Hematopoietic multipotent progenitor cell treated with erythropoietin and hydrocortisone succinate and interleukin-3 and kit ligand, for 8 days (in vitro differentiated cells): ENCODE measurements at regions not wholly inside any gene's neighbourhood (a gene's known extent, or its start where the extent isn't known, plus 50 kb on each side); places are given as distances from the start of the nearest gene placed in this dataset.

Experiments used
- DNase-seq: peaks from one replicate; pipeline ENCODE4 v3.0.0-alpha.2; 2015

- DNase-seq = no peak
These were observed 669.1 kb upstream of the PCDH20 start for GRCh38 chr13:62084728-62085127.

GRCh38 chr13:62067821-62068220, 652.2 kb upstream of the PCDH20 start:
- DNase-seq = no peak

- no peak for DNase-seq
These were observed 649.4 kb upstream of the PCDH20 start for GRCh38 chr13:62065016-62065415.

GRCh38 chr13:62061751-62062150, 646.1 kb upstream of the PCDH20 start:
- DNase-seq = no peak

- no peak for DNase-seq
These were observed 644.9 kb upstream of the PCDH20 start for GRCh38 chr13:62060570-62060969.

- DNase-seq = no peak
These were observed 641.6 kb upstream of the PCDH20 start for GRCh38 chr13:62057286-62057685.

- DNase-seq = no peak
These were observed 634.3 kb upstream of the PCDH20 start for GRCh38 chr13:62049992-62050391.

- DNase-seq = no peak
These were observed 630.9 kb upstream of the PCDH20 start for GRCh38 chr13:62046512-62046911.

- no peak for DNase-seq
These were observed 628.0 kb upstream of the PCDH20 start for GRCh38 chr13:62043600-62043999.

- DNase-seq = no peak
These were observed 625.2 kb upstream of the PCDH20 start for GRCh38 chr13:62040806-62041205.

- DNase-seq = no peak
These were observed 624.4 kb upstream of the PCDH20 start for GRCh38 chr13:62040078-62040477.

GRCh38 chr13:62038214-62038613, 622.6 kb upstream of the PCDH20 start:
- no peak for DNase-seq

GRCh38 chr13:62035981-62036380, 620.3 kb upstream of the PCDH20 start:
- DNase-seq = peak; percentile 70

GRCh38 chr13:62033934-62034333, 618.3 kb upstream of the PCDH20 start:
- DNase-seq = no peak

GRCh38 chr13:62022369-62022768, 606.7 kb upstream of the PCDH20 start:
- no peak for DNase-seq

GRCh38 chr13:62019858-62020257, 604.2 kb upstream of the PCDH20 start:
- DNase-seq = no peak

- peak; percentile 33 for DNase-seq
These were observed 598.6 kb upstream of the PCDH20 start for GRCh38 chr13:62014299-62014698.

- no peak for DNase-seq
These were observed 587.8 kb upstream of the PCDH20 start for GRCh38 chr13:62003452-62003851.

- DNase-seq = no peak
These were observed 578.5 kb upstream of the PCDH20 start for GRCh38 chr13:61994174-61994573.

GRCh38 chr13:61989978-61990377, 574.3 kb upstream of the PCDH20 start:
- DNase-seq = no peak

- DNase-seq = no peak
These were observed 573.2 kb upstream of the PCDH20 start for GRCh38 chr13:61988810-61989209.

GRCh38 chr13:61975001-61975400, 559.4 kb upstream of the PCDH20 start:
- DNase-seq = no peak

GRCh38 chr13:61965756-61966155, 550.1 kb upstream of the PCDH20 start:
- DNase-seq = no peak

- DNase-seq = no peak
These were observed 545.3 kb upstream of the PCDH20 start for GRCh38 chr13:61960981-61961380.

GRCh38 chr13:61954092-61954491, 538.4 kb upstream of the PCDH20 start:
- peak; percentile 5 for DNase-seq

GRCh38 chr13:61950828-61951227, 535.2 kb upstream of the PCDH20 start:
- no peak for DNase-seq
